C4-2B (cell line): ENCODE measurements at regions not wholly inside any gene's neighbourhood (a gene's known extent, or its start where the extent isn't known, plus 50 kb on each side); places are given as distances from the start of the nearest gene placed in this dataset.
"Not testable (repeated sequence)": the region's sequence is repeated elsewhere in the genome, so short reads cannot be mapped to it uniquely, and the experiment has no call there.

Experiments used
- ZFX ChIP-seq: fragments of 450-650 bp; IDR thresholded peaks from 2 replicates; pipeline ENCODE4 v1.6.1; 2017
- TF ChIP-seq, protein P1 (sequence below): fragments of 450-650 bp; conservative IDR thresholded peaks from 2 replicates; pipeline ENCODE4 v1.5.1; 2017; ENCODE audit warnings: mild to moderate bottlenecking

DNA sequence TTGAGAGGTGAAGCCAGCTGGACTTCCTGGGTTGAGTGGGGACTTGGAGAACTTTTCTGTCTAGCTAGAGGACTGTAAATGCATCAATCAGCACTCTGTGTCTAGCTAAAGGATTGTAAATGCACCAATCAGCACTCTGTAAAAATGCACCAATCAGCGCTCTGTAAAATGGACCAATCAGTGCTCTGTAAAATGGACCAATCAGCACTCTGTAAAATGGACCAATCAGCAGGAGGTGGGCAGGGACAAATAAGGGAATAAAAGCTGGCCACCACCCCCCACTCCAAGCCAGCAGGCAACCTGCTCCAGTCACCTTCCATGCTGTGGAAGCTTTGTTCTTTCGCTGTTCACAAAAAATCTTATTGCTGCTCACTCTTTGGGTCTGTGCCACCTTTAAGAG, 390.4 kb downstream of the RPS24 start:
- TF ChIP-seq, protein P1, sequence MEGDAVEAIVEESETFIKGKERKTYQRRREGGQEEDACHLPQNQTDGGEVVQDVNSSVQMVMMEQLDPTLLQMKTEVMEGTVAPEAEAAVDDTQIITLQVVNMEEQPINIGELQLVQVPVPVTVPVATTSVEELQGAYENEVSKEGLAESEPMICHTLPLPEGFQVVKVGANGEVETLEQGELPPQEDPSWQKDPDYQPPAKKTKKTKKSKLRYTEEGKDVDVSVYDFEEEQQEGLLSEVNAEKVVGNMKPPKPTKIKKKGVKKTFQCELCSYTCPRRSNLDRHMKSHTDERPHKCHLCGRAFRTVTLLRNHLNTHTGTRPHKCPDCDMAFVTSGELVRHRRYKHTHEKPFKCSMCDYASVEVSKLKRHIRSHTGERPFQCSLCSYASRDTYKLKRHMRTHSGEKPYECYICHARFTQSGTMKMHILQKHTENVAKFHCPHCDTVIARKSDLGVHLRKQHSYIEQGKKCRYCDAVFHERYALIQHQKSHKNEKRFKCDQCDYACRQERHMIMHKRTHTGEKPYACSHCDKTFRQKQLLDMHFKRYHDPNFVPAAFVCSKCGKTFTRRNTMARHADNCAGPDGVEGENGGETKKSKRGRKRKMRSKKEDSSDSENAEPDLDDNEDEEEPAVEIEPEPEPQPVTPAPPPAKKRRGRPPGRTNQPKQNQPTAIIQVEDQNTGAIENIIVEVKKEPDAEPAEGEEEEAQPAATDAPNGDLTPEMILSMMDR: not testable (repeated sequence)
- not testable (repeated sequence) for TF ChIP-seq ZFX
